GM19372 (cell line): ENCODE measurements at regions not wholly inside any gene's neighbourhood (a gene's known extent, or its start where the extent isn't known, plus 50 kb on each side); places are given as distances from the start of the nearest gene placed in this dataset.
A peak's percentile ranks its signal among the peaks of the same experiment; 100 is the strongest.

Experiments used
- ATAC-seq: cut with Tn5 transposase; IDR thresholded peaks from one replicate; pipeline ENCODE4 v1.9.1; 2021; ENCODE audit warnings: mild to moderate bottlenecking, low read depth, moderate library complexity; ENCODE audit not compliant: unreplicated experiment

GRCh38 chr1:198929961-198930599 lies 291.2 kb downstream of the PTPRC start:
- peak; percentile 49 for ATAC-seq

GRCh38 chr1:198932351-198932991 lies 293.6 kb downstream of the PTPRC start:
- no peak for ATAC-seq

GRCh38 chr1:198933515-198934222 lies 294.8 kb downstream of the PTPRC start:
- ATAC-seq = no peak

- ATAC-seq = no peak
These were observed 295.6 kb downstream of the PTPRC start for GRCh38 chr1:198934426-198934825.

- no peak for ATAC-seq
These were observed 296.1 kb downstream of the PTPRC start for GRCh38 chr1:198934901-198935305.

GRCh38 chr1:198935306-198935921 lies 296.6 kb downstream of the PTPRC start:
- ATAC-seq = peak; percentile 38

GRCh38 chr1:198936371-198937083 lies 297.7 kb downstream of the PTPRC start:
- ATAC-seq = no peak

GRCh38 chr1:198937231-198938031 lies 298.6 kb downstream of the PTPRC start:
- ATAC-seq = peak; percentile 93

GRCh38 chr1:198939286-198939685 lies 300.4 kb downstream of the PTPRC start:
- no peak for ATAC-seq

- no peak for ATAC-seq
These were observed 301.1 kb downstream of the PTPRC start for GRCh38 chr1:198939956-198940355.

- no peak for ATAC-seq
These were observed 303.6 kb downstream of the PTPRC start for GRCh38 chr1:198942466-198942865.

- no peak for ATAC-seq
These were observed 304.8 kb downstream of the PTPRC start for GRCh38 chr1:198943484-198944187.

GRCh38 chr1:198947456-198947855 lies 308.6 kb downstream of the PTPRC start:
- ATAC-seq = no peak

GRCh38 chr1:198948895-198949659 lies 310.2 kb downstream of the PTPRC start:
- no peak for ATAC-seq

- ATAC-seq = no peak
These were observed 311.2 kb downstream of the PTPRC start for GRCh38 chr1:198950036-198950435.

GRCh38 chr1:198955085-198955484 lies 316.2 kb downstream of the PTPRC start:
- no peak for ATAC-seq

- ATAC-seq = no peak
These were observed 318.2 kb downstream of the PTPRC start for GRCh38 chr1:198957044-198957443.

GRCh38 chr1:198959032-198959431 lies 320.2 kb downstream of the PTPRC start:
- ATAC-seq = no peak

- no peak for ATAC-seq
These were observed 320.8 kb downstream of the PTPRC start for GRCh38 chr1:198959676-198960075.
